CD4-positive, alpha-beta T cell treated with Interleukin-15 for 1 hour (primary cell): ENCODE measurements at regions not wholly inside any gene's neighbourhood (a gene's known extent, or its start where the extent isn't known, plus 50 kb on each side); places are given as distances from the start of the nearest gene placed in this dataset.
"Not testable (repeated sequence)": the region's sequence is repeated elsewhere in the genome, so short reads cannot be mapped to it uniquely, and the experiment has no call there.

Experiments used
- DNase-seq: peaks from one replicate; pipeline ENCODE4 v3.0.0-alpha.2; 2020

DNA sequence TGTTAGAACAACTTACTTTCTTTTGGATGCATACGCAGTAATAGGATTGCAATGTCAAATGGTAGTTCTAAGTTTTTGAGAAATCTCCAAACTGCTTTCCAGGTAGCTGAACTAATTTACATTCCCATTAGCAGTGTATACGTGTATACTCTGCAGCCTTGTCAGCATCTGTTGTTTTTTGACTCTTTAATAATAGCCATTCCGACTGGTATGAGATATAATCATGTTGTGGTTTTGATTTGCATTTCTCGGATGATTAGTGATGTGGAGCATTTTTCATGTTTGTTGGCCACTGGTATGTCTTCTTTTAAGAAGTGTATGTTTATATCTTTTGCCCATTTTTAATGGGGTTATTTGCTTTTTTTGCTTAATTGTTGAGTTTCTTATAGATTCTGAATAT is 76.9 kb upstream of the HNRNPA1L2 start:
- DNase-seq, result not testable (repeated sequence)

DNA sequence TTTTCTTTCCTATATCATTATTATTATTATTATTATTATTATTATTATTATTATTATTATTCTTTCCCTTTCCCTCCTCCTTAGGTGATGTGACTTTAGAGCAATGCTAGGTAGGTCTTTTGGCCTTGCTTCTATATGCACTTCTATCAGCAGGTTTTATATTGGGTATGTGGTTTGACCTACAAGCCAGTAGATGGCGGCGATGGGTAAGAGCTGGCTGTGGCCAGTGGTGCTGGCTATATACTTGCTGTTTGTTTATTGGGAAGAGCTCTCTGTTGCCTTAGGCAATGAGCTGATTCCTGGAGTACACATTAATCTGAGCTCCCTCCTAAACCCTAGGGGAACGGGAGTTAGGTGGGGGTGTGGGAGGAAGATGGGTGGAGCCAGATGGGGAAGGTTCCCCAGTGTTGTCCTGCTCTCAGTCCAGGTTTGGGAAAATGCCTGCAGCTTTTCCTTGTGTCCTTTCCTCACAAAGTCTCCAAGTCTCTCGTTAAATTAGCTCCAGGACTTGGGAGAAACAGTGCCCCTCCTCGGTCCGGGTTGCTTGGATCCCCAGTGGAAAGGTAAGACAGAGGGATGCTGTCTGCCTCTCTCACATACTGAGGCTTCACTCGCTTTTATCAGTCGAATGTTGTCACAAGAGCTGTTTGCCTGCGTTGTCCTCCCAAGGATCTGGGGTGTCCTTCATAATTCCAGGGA is 72.2 kb upstream of the HNRNPA1L2 start:
- peak; percentile 33 for DNase-seq

DNA sequence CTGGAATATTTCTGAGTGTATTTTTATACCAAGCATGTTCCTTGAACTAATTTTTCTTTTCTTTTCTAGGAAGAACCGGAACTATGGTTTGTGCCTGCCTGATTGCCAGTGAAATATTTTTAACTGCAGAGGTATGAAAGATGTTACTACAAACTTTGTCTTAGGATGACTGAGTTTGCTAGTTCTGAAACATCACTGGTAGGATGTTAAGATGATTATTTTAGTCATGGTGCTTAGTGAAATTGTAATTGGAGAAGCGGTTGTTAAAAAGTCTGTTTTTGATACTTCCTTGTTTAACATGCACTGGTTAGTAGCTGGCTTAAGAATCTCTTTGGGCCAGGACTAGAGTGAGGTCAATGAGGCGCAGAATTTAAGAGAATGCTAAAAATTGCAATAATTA is 71.1 kb upstream of the HNRNPA1L2 start:
- not testable (repeated sequence) for DNase-seq

DNA sequence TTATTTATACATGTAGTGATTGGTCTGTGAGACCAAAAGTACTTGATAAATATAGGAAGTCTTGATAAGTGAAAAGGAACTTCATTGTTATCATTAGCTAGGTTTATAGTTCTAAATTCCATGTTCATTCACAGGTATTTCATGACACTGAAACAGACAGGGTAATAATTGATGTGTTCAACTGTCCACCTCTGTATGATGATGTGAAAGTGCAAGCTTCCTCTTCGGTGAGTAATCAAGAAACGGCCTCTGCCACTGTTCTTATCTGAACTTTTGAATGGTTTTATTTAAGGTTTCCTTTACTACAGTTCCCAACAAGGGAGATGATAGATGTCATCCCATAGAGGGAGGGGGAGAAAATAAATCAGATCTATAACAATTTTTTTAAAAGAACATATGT is 59.3 kb upstream of the HNRNPA1L2 start:
- not testable (repeated sequence) for DNase-seq
